ENCODE measurements at regions not wholly inside any gene's neighbourhood (a gene's known extent, or its start where the extent isn't known, plus 50 kb on each side); places are given as distances from the start of the nearest gene placed in this dataset.

DNA sequence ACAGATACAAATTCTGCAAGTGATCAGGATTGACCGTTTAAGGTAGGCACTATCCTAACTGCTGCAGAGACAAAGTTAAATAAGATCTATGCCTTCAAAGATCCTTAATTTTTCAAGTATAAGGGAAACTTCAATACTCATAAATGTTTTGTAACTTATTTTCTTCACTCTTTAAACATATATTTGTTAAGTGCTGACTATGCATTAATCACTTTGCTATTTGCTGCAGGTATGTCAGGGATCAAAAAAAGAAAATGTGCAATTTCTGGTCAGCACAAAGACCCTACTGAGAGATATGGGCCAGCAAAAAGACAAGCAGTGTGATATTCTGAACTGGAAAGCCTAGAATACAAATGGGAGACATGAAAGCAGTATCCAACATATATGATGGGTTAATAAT, 756.1 kb upstream of the PCDH9 start:
- no peak for TF ChIP-seq ZFP3 (CRISPR knock-in tag; IDR thresholded peaks at IDR 0.05)
- no peak for TF ChIP-seq RARB (CRISPR knock-in tag; IDR thresholded peaks at IDR 0.05)
- no peak for TF ChIP-seq ZC3H10 (CRISPR knock-in tag; IDR thresholded peaks at IDR 0.05)
- no peak for TF ChIP-seq PPARA (CRISPR knock-in tag; IDR thresholded peaks at IDR 0.05; ENCODE audit: borderline replicate concordance)
- TF ChIP-seq ARNTL (CRISPR knock-in tag; IDR thresholded peaks at IDR 0.05; ENCODE audit: borderline replicate concordance, low read depth) = no peak
- TF ChIP-seq PATZ1 (CRISPR knock-in tag; IDR thresholded peaks at IDR 0.05; ENCODE audit: borderline replicate concordance) = no peak
- TF ChIP-seq, protein P1, sequence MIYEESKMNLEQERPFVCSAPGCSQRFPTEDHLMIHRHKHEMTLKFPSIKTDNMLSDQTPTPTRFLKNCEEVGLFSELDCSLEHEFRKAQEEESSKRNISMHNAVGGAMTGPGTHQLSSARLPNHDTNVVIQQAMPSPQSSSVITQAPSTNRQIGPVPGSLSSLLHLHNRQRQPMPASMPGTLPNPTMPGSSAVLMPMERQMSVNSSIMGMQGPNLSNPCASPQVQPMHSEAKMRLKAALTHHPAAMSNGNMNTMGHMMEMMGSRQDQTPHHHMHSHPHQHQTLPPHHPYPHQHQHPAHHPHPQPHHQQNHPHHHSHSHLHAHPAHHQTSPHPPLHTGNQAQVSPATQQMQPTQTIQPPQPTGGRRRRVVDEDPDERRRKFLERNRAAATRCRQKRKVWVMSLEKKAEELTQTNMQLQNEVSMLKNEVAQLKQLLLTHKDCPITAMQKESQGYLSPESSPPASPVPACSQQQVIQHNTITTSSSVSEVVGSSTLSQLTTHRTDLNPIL (CRISPR knock-in tag; IDR thresholded peaks at IDR 0.05; ENCODE audit: low read depth) = no peak
- TF ChIP-seq TOX (CRISPR knock-in tag; IDR thresholded peaks at IDR 0.05; ENCODE audit: borderline replicate concordance) = no peak
- ATAC-seq = no peak

DNA sequence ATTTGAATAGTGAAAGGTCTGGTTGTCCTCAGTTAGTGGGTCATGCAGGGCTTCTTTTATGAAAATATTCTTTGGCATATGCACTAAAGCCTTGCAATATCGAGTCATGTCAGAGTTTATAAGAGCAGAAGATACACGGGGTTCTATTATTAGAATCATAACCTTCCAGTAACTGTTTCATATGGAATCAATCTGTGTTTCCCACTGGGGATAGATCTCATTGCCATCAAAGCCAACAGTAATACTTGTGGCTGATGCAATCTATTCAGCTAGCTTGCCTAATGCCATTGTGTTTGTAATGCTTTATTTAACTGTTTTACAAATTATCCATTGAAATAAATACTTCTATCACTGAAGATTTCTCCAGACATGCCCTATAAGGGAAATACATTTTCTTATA, 746.9 kb upstream of the PCDH9 start:
- TF ChIP-seq, protein P2, sequence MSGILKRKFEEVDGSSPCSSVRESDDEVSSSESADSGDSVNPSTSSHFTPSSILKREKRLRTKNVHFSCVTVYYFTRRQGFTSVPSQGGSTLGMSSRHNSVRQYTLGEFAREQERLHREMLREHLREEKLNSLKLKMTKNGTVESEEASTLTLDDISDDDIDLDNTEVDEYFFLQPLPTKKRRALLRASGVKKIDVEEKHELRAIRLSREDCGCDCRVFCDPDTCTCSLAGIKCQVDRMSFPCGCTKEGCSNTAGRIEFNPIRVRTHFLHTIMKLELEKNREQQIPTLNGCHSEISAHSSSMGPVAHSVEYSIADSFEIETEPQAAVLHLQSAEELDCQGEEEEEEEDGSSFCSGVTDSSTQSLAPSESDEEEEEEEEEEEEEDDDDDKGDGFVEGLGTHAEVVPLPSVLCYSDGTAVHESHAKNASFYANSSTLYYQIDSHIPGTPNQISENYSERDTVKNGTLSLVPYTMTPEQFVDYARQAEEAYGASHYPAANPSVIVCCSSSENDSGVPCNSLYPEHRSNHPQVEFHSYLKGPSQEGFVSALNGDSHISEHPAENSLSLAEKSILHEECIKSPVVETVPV (CRISPR knock-in tag; IDR thresholded peaks at IDR 0.05) = no peak
- TF ChIP-seq SNAI2 (CRISPR knock-in tag; IDR thresholded peaks at IDR 0.05) (no peak), ISL1 (CRISPR knock-in tag; IDR thresholded peaks at IDR 0.05) (no peak)
- peak; percentile 44; the same call in 2 of the 3 replicates for ATAC-seq

GRCh38 chr13:67971291-67971690, 741.2 kb upstream of the PCDH9 start:
- no peak for TF ChIP-seq BACH2 (CRISPR knock-in tag; IDR thresholded peaks at IDR 0.05; ENCODE audit: borderline replicate concordance)
- TF ChIP-seq ZFP3 (CRISPR knock-in tag; IDR thresholded peaks at IDR 0.05) = no peak
- no peak for TF ChIP-seq ARNTL (CRISPR knock-in tag; IDR thresholded peaks at IDR 0.05; ENCODE audit: borderline replicate concordance, low read depth)
- ATAC-seq = no peak

GRCh38 chr13:67967031-67967430, 736.9 kb upstream of the PCDH9 start:
- TF ChIP-seq ZNF565 (CRISPR knock-in tag; conservative IDR thresholded peaks at IDR 0.05; ENCODE audit: low read depth) (no peak), GLIS3 (CRISPR knock-in tag; IDR thresholded peaks at IDR 0.05) (no peak), ZFP30 (CRISPR knock-in tag; IDR thresholded peaks at IDR 0.05) (no peak), ESRRG (CRISPR knock-in tag; IDR thresholded peaks at IDR 0.05) (no peak), RARB (CRISPR knock-in tag; IDR thresholded peaks at IDR 0.05) (no peak), TCF4 (CRISPR knock-in tag; IDR thresholded peaks at IDR 0.05; ENCODE audit: borderline replicate concordance) (no peak), ARNTL (CRISPR knock-in tag; IDR thresholded peaks at IDR 0.05; ENCODE audit: borderline replicate concordance, low read depth) (no peak), ZNF70 (CRISPR knock-in tag; IDR thresholded peaks at IDR 0.05) (no peak), CSDC2 (CRISPR knock-in tag; IDR thresholded peaks at IDR 0.05) (no peak), ZC3H10 (CRISPR knock-in tag; IDR thresholded peaks at IDR 0.05) (no peak), OSR1 (CRISPR knock-in tag; IDR thresholded peaks at IDR 0.05) (no peak), PPARA (CRISPR knock-in tag; IDR thresholded peaks at IDR 0.05; ENCODE audit: borderline replicate concordance) (no peak), ISL1 (CRISPR knock-in tag; IDR thresholded peaks at IDR 0.05) (no peak), ZNF8 (CRISPR knock-in tag; IDR thresholded peaks at IDR 0.05) (no peak), ZFP3 (CRISPR knock-in tag; IDR thresholded peaks at IDR 0.05) (no peak)
- TF ChIP-seq, protein P2 (CRISPR knock-in tag; IDR thresholded peaks at IDR 0.05) = no peak
- TF ChIP-seq, protein P1 (CRISPR knock-in tag; IDR thresholded peaks at IDR 0.05; ENCODE audit: low read depth) = no peak
- TF ChIP-seq, protein P3, sequence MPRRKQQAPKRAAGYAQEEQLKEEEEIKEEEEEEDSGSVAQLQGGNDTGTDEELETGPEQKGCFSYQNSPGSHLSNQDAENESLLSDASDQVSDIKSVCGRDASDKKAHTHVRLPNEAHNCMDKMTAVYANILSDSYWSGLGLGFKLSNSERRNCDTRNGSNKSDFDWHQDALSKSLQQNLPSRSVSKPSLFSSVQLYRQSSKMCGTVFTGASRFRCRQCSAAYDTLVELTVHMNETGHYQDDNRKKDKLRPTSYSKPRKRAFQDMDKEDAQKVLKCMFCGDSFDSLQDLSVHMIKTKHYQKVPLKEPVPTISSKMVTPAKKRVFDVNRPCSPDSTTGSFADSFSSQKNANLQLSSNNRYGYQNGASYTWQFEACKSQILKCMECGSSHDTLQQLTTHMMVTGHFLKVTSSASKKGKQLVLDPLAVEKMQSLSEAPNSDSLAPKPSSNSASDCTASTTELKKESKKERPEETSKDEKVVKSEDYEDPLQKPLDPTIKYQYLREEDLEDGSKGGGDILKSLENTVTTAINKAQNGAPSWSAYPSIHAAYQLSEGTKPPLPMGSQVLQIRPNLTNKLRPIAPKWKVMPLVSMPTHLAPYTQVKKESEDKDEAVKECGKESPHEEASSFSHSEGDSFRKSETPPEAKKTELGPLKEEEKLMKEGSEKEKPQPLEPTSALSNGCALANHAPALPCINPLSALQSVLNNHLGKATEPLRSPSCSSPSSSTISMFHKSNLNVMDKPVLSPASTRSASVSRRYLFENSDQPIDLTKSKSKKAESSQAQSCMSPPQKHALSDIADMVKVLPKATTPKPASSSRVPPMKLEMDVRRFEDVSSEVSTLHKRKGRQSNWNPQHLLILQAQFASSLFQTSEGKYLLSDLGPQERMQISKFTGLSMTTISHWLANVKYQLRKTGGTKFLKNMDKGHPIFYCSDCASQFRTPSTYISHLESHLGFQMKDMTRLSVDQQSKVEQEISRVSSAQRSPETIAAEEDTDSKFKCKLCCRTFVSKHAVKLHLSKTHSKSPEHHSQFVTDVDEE (CRISPR knock-in tag; IDR thresholded peaks at IDR 0.05) = no peak
- no peak for ATAC-seq
